ENCODE measurements at regions not wholly inside any gene's neighbourhood (a gene's known extent, or its start where the extent isn't known, plus 50 kb on each side); places are given as distances from the start of the nearest gene placed in this dataset.

GRCh38 chr5:10059556-10059955, 190.1 kb downstream of the ATPSCKMT start:
- Mint-ChIP-seq H3K27ac (ENCODE audit: low read depth) (no peak overlapping the region), H3K9me3 (peaks cover 14% of the 10 kb centered on the region), H3K36me3 (ENCODE audit: insufficient read depth) (no peaks in the 10 kb centered on the region), H3K4me3 (no peak overlapping the region), H3K27me3 (no peaks in the 10 kb centered on the region), H3K4me1 (no peaks in the 10 kb centered on the region)
- ATAC-seq (replicated peaks; ENCODE audit: extremely low read depth, poor library complexity, severe bottlenecking), result no peak
- DNase-seq (ENCODE audit: low spot score in 2 of 2), result no peak

GRCh38 chr5:10057356-10057755, 192.3 kb downstream of the ATPSCKMT start:
- Mint-ChIP-seq H3K4me3 (no peak overlapping the region), H3K27me3 (no peaks in the 10 kb centered on the region), H3K27ac (ENCODE audit: low read depth) (no peak overlapping the region), H3K4me1 (no peaks in the 10 kb centered on the region), H3K9me3 (peaks cover 17% of the 10 kb centered on the region), H3K36me3 (ENCODE audit: insufficient read depth) (no peaks in the 10 kb centered on the region)
- ATAC-seq (replicated peaks; ENCODE audit: extremely low read depth, poor library complexity, severe bottlenecking), result no peak
- DNase-seq (ENCODE audit: low spot score in 2 of 2), result no peak

DNA sequence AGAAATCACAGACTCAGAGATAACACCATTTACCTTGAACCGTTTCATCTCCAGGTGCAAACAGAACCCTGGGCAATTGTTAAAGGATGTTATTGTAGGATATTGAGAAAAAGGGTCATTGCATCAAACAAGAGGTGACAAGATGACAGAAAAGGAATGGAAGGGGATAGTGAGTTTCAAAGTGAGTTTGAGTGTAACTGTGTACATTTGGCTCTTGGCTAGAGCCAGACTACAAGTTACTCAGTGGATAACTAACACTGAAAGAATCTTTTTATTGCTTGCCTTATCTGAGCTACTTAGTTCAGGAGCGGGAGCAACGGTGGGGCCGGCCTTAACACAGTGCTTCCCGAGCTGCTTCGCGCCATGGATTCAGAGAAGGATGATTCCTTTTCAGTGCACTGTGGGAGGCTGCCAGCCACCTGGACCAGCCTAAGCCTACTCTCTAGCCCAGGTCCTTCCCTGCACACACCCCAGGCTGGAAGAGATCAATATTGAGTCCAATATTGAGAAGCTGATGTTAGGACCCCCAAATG, 193.4 kb downstream of the ATPSCKMT start:
- no peak for DNase-seq (ENCODE audit: low spot score in 2 of 2)
- ATAC-seq (replicated peaks; ENCODE audit: extremely low read depth, poor library complexity, severe bottlenecking), result no peak
- no peak overlapping the region for H3K4me3 Mint-ChIP-seq
- H3K27me3 Mint-ChIP-seq, result no peaks in the 10 kb centered on the region
- no peaks in the 10 kb centered on the region for H3K36me3 Mint-ChIP-seq (ENCODE audit: insufficient read depth)
- H3K4me1 Mint-ChIP-seq, result no peaks in the 10 kb centered on the region
- H3K27ac Mint-ChIP-seq (ENCODE audit: low read depth), result no peak overlapping the region
- peaks cover 19% of the 10 kb centered on the region for H3K9me3 Mint-ChIP-seq

- DNase-seq (ENCODE audit: low spot score in 2 of 2), result no peak
- H3K27ac Mint-ChIP-seq (ENCODE audit: low read depth), result no peak overlapping the region
- no peak overlapping the region for H3K4me3 Mint-ChIP-seq
These were observed 199.7 kb downstream of the ATPSCKMT start for GRCh38 chr5:10049858-10050455.

GRCh38 chr5:10046676-10047075, 203.0 kb downstream of the ATPSCKMT start:
- peaks cover 20% of the 10 kb centered on the region for H3K9me3 Mint-ChIP-seq
- no peak overlapping the region for H3K27ac Mint-ChIP-seq (ENCODE audit: low read depth)
- no peak for DNase-seq (ENCODE audit: low spot score in 2 of 2)
- no peaks in the 10 kb centered on the region for H3K27me3 Mint-ChIP-seq
- no peak for ATAC-seq (replicated peaks; ENCODE audit: extremely low read depth, poor library complexity, severe bottlenecking)
- H3K36me3 Mint-ChIP-seq (ENCODE audit: insufficient read depth), result no peaks in the 10 kb centered on the region
- no peaks in the 10 kb centered on the region for H3K4me1 Mint-ChIP-seq
- H3K4me3 Mint-ChIP-seq, result no peak overlapping the region

More at GRCh38 chr5:10049858-10050455, 199.7 kb downstream of the ATPSCKMT start:
- Mint-ChIP-seq H3K4me1 (no peaks in the 10 kb centered on the region), H3K9me3 (peaks cover 26% of the 10 kb centered on the region), H3K27me3 (no peaks in the 10 kb centered on the region), H3K36me3 (ENCODE audit: insufficient read depth) (no peaks in the 10 kb centered on the region)
- no peak for ATAC-seq (replicated peaks; ENCODE audit: extremely low read depth, poor library complexity, severe bottlenecking)

- ATAC-seq (replicated peaks; ENCODE audit: extremely low read depth, poor library complexity, severe bottlenecking), result no peak
- no peak overlapping the region for H3K4me3 Mint-ChIP-seq
These were observed 204.3 kb downstream of the ATPSCKMT start for GRCh38 chr5:10045376-10045775.

DNA sequence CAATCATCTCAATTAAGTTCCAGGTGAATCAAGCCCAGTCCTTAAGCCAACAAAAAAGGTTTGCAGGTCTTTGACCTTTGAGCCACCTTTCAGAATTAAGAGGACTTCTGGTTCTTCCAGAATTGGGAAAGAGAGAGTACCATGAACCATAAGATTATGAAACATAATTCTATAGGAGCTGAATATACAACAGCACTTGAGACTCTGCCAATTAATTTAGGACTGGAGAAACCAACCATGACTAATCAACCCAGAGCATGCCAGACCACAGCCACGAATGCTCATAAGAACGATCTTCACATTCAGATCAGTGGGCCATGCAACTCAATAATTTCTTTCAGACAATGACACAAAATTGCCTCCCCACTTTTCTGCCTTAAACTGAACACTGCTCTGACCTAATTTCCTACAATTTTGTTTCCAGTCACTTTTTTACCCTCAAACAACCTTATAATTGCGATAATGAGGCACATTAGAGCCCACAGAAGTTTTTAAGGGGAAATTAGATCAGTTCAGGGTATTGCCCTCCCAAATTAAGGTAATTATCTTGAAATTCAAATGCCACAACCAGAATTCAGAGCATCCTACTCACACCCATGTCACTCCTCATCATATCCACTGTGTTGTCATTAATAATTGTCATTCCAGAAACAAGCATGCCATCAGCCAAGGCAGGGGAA, 213.4 kb downstream of the ATPSCKMT start:
- Mint-ChIP-seq H3K9me3 (peaks cover 22% of the 10 kb centered on the region), H3K27ac (ENCODE audit: low read depth) (no peak overlapping the region), H3K4me3 (no peak overlapping the region), H3K27me3 (no peaks in the 10 kb centered on the region), H3K4me1 (no peaks in the 10 kb centered on the region), H3K36me3 (ENCODE audit: insufficient read depth) (no peaks in the 10 kb centered on the region)
- no peak for DNase-seq (ENCODE audit: low spot score in 2 of 2)
- ATAC-seq (replicated peaks; ENCODE audit: extremely low read depth, poor library complexity, severe bottlenecking), result no peak

More at GRCh38 chr5:10045376-10045775, 204.3 kb downstream of the ATPSCKMT start:
- Mint-ChIP-seq H3K27ac (ENCODE audit: low read depth) (no peak overlapping the region), H3K9me3 (peaks cover 14% of the 10 kb centered on the region), H3K4me1 (no peaks in the 10 kb centered on the region), H3K27me3 (no peaks in the 10 kb centered on the region), H3K36me3 (ENCODE audit: insufficient read depth) (no peaks in the 10 kb centered on the region)
- DNase-seq (ENCODE audit: low spot score in 2 of 2), result no peak

DNA sequence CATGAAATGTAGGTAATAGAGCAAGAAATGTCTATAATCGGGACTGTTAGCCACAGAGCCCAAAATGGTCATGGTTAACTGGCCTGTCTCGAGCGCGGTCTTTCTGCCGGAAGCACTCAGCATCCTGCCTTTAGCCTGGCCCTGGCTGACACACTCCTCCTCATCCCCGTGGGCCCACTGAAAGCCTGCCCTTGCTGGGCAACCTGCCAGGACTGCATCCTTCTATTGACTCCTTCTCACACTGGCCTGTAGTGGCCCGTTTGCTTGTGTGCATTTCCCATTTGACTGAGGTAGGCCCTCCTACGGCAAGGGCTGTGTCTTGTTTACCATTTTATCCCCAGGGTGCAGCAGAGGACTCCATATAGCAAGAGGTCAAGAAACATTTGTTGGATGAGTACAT, 215.7 kb downstream of the ATPSCKMT start:
- H3K36me3 Mint-ChIP-seq (ENCODE audit: insufficient read depth), result no peaks in the 10 kb centered on the region
- H3K27ac Mint-ChIP-seq (ENCODE audit: low read depth), result no peak overlapping the region
- H3K9me3 Mint-ChIP-seq, result peaks cover 17% of the 10 kb centered on the region
- no peak overlapping the region for H3K4me3 Mint-ChIP-seq
- no peak for ATAC-seq (replicated peaks; ENCODE audit: extremely low read depth, poor library complexity, severe bottlenecking)
- no peaks in the 10 kb centered on the region for H3K27me3 Mint-ChIP-seq
- H3K4me1 Mint-ChIP-seq, result no peaks in the 10 kb centered on the region
- no peak for DNase-seq (ENCODE audit: low spot score in 2 of 2)

GRCh38 chr5:10031817-10032216, 217.9 kb downstream of the ATPSCKMT start:
- Mint-ChIP-seq H3K9me3 (peaks cover 11% of the 10 kb centered on the region), H3K4me3 (no peak overlapping the region), H3K27me3 (no peaks in the 10 kb centered on the region), H3K27ac (ENCODE audit: low read depth) (no peak overlapping the region), H3K4me1 (no peaks in the 10 kb centered on the region), H3K36me3 (ENCODE audit: insufficient read depth) (no peaks in the 10 kb centered on the region)
- ATAC-seq (replicated peaks; ENCODE audit: extremely low read depth, poor library complexity, severe bottlenecking), result no peak
- DNase-seq (ENCODE audit: low spot score in 2 of 2), result no peak

DNA sequence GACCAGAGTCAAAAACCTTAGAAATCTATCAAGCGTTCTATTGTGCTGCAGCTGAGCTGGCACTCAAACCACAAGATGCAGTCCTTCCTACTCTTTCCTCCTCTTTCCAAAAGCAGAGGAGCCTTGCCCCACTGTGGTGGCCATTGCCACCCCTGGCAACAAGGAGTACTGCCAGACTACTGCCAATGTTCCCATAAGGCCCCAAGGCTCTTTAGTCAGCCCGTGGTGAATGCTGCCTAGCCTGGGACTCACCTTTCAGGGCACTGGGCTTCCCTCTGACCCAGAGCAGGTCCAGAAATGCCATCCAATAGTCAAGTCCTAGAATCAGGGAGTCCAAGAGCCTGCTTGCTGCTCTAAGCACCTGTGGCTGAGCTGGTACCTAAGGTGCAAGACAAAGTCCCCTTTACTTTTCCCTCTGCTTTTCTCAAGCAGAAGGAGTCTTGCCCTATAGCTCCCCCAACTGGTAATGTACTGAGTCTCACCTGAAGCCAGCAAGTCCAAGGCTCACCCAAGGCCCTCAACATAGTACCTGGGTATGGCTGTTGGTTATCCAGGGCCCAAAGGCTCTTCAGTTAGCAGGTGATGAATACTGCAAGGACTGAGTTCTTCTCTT, 219.4 kb downstream of the ATPSCKMT start:
- Mint-ChIP-seq H3K27me3 (no peaks in the 10 kb centered on the region), H3K27ac (ENCODE audit: low read depth) (no peak overlapping the region), H3K4me3 (no peak overlapping the region), H3K9me3 (peaks cover 10% of the 10 kb centered on the region), H3K36me3 (ENCODE audit: insufficient read depth) (no peaks in the 10 kb centered on the region), H3K4me1 (no peaks in the 10 kb centered on the region)
- DNase-seq (ENCODE audit: low spot score in 2 of 2) (no peak), ATAC-seq (replicated peaks; ENCODE audit: extremely low read depth, poor library complexity, severe bottlenecking) (no peak)

- DNase-seq (ENCODE audit: low spot score in 2 of 2) (no peak), ATAC-seq (replicated peaks; ENCODE audit: extremely low read depth, poor library complexity, severe bottlenecking) (no peak)
- Mint-ChIP-seq H3K27ac (ENCODE audit: low read depth) (no peak overlapping the region), H3K27me3 (no peaks in the 10 kb centered on the region), H3K4me1 (no peaks in the 10 kb centered on the region), H3K36me3 (ENCODE audit: insufficient read depth) (peaks cover 2% of the 10 kb centered on the region), H3K4me3 (no peak overlapping the region), H3K9me3 (peaks cover 30% of the 10 kb centered on the region)
These were observed 226.2 kb downstream of the ATPSCKMT start for GRCh38 chr5:10023494-10023893.

- H3K4me1 Mint-ChIP-seq, result no peaks in the 10 kb centered on the region
- no peak overlapping the region for H3K4me3 Mint-ChIP-seq
- DNase-seq (ENCODE audit: low spot score in 2 of 2), result no peak
- peaks cover 2% of the 10 kb centered on the region for H3K36me3 Mint-ChIP-seq (ENCODE audit: insufficient read depth)
- no peak overlapping the region for H3K27ac Mint-ChIP-seq (ENCODE audit: low read depth)
- no peak for ATAC-seq (replicated peaks; ENCODE audit: extremely low read depth, poor library complexity, severe bottlenecking)
- peaks cover 24% of the 10 kb centered on the region for H3K9me3 Mint-ChIP-seq
- H3K27me3 Mint-ChIP-seq, result no peaks in the 10 kb centered on the region
These were observed 228.4 kb downstream of the ATPSCKMT start for GRCh38 chr5:10021248-10021647.

DNA sequence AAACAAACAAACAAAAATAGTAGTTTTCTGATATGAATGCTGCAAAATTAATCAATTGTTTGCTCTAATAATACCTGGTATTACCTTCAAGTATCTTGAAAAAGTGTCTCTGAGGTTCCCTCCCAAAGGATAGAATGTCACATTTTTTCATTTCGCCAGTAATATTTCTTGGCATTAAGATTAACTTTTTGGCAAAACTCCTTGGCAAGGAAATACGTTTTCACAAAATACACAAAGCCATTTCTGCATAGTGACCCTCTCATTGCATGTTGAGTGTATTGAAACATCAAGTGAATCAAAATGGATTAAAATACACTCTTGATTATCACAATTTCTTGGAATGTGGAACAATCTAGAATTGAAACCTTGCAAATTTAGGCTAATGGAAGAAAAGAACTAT, 230.5 kb downstream of the ATPSCKMT start:
- H3K4me1 Mint-ChIP-seq, result no peaks in the 10 kb centered on the region
- no peak overlapping the region for H3K27ac Mint-ChIP-seq (ENCODE audit: low read depth)
- no peak for DNase-seq (ENCODE audit: low spot score in 2 of 2)
- H3K27me3 Mint-ChIP-seq, result no peaks in the 10 kb centered on the region
- no peak overlapping the region for H3K4me3 Mint-ChIP-seq
- peaks cover 2% of the 10 kb centered on the region for H3K36me3 Mint-ChIP-seq (ENCODE audit: insufficient read depth)
- peaks cover 33% of the 10 kb centered on the region for H3K9me3 Mint-ChIP-seq
- no peak for ATAC-seq (replicated peaks; ENCODE audit: extremely low read depth, poor library complexity, severe bottlenecking)
